GM12873 (cell line): ENCODE measurements at regions not wholly inside any gene's neighbourhood (a gene's known extent, or its start where the extent isn't known, plus 50 kb on each side); places are given as distances from the start of the nearest gene placed in this dataset.

Experiments
- CTCF ChIP-seq: IDR thresholded peaks from 2 replicates; pipeline ENCODE4 v1.5.1; 2012; ENCODE audit warnings: low read depth, mild to moderate bottlenecking, moderate library complexity, low read length, control low read depth; ENCODE audit not compliant: insufficient read depth; ENCODE audit errors: missing control alignments

GRCh38 chr6:54465649-54466300 lies 157.5 kb downstream of the TINAG start:
- TF ChIP-seq CTCF = no peak

- TF ChIP-seq CTCF = no peak
These were observed 159.1 kb downstream of the TINAG start for GRCh38 chr6:54467384-54467783.

- no peak for TF ChIP-seq CTCF
These were observed 165.1 kb downstream of the TINAG start for GRCh38 chr6:54473328-54473727.

- TF ChIP-seq CTCF = no peak
These were observed 166.7 kb downstream of the TINAG start for GRCh38 chr6:54474898-54475297.

GRCh38 chr6:54481091-54481490 lies 172.8 kb downstream of the TINAG start:
- TF ChIP-seq CTCF = no peak

GRCh38 chr6:54491431-54491830 lies 183.2 kb downstream of the TINAG start:
- TF ChIP-seq CTCF = no peak

GRCh38 chr6:54493138-54493537 lies 184.9 kb downstream of the TINAG start:
- TF ChIP-seq CTCF = no peak

- TF ChIP-seq CTCF = no peak
These were observed 194.9 kb downstream of the TINAG start for GRCh38 chr6:54503144-54503543.
